Stimulated activated CD4-positive, alpha-beta T cell treated with anti-CD3 and anti-CD28 coated beads, Interleukin-2, amount 100 ng/mL, for 48 hours (primary cell): ENCODE measurements at regions not wholly inside any gene's neighbourhood (a gene's known extent, or its start where the extent isn't known, plus 50 kb on each side); places are given as distances from the start of the nearest gene placed in this dataset.

Experiments used
- DNase-seq, 2 donors: peaks; one replicate each; pipeline ENCODE4 v3.0.0-alpha.2; 2020

- no peak for DNase-seq
Observed at GRCh38 chr18:45503990-45504389, 111.3 kb upstream of the SLC14A2 start.

- no peak for DNase-seq
Observed at GRCh38 chr18:45505497-45506206, 109.6 kb upstream of the SLC14A2 start.

DNA sequence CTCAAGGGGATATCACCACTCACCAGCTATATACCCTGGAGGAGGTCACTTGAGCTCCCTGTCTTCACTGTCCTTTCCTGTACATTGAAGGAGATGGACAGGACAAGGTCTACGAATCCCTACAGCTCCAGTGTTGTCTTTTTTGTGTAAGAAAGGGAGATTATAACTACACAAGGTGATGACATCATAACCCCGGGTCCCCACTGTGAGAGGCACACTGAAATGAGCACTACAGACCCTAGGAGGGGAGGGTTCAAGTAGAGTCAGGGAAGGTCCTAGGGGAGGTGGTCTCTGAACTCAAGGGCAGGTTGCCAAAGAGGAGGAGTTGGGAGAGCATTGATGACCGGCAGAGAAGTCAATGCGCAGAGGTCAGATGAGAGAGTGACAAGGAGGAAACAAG is 108.3 kb upstream of the SLC14A2 start:
- no peak for DNase-seq

DNA sequence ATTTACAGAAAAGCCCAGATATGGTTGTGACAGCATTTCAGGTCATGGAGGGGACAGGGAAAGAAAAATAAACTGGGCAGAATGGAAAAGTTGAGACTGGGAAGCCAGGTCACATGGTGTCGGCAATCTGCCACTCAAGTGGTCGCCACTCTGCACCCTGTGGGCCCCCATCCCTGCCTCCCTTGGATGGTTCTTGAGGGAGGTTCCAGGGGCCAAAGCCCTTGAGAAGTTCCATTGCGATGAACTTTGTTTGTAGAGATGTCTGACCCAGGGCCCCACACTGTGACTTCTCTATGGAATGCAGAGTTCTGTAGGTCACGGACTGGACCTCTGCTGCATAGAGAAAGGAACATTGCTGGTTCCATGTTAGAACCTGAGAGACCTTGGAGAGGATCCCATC is 105.7 kb upstream of the SLC14A2 start:
- DNase-seq: no peak

DNA sequence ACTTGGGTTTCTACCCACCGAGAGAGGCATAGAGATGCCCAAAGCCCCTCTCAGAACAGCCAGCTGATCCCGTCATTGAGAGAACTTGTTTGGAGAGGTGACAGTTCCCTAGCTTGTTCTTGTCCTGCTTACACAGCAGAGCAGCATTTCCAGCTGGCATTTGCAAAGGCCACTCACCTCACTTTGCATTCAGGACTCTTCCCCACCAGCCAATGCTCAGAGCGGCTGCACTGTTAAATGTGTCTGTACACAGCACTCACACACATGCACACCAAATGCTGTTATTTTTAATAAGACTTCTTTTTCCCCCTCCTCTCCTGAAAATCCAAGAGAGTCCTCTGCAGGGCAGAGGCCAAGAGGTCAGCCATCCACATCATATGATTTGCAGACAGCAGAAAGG is 104.6 kb upstream of the SLC14A2 start:
- DNase-seq: no peak

GRCh38 chr18:45512363-45512953 is 102.8 kb upstream of the SLC14A2 start:
- DNase-seq: no peak

- DNase-seq: no peak
Observed at GRCh38 chr18:45517181-45517741, 98.0 kb upstream of the SLC14A2 start.

DNA sequence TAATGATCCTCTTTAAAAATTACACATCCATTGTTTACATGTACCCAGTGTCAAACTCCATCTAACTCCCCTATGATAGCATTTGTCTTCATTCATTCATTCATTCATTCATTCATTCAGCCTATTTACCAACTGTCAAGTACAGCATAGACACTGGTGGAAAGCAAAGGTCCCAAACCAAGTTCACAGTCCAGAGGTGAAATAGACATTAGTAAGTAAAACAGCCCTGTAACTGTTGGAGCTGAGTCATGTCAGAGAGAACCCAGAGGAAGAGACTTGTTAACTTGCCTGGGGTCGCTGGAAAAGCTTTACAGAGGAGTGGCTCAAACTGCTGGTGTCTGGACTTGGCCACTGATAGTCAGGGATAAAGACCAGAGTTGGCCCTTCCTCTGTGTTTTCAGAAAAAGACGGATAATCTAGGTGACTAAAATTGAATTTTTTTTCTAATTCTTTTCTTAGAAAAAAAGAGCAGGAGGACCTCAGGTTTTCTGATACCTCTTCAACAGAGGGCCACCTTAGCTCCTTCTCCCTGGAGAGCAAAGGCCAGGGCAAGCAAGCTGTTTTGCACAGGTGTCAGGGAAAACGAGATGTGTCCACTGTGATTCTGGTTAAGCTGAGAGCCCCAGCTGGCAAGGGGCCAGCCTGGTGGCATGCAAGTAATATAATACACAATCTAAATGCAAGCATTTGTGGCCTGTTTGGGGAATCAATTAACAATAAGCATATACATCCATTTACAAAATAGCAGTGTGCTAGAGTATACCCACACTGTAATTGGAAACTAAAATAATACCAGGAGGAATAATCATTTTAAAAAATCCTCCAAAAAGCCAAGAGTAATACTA is 96.7 kb upstream of the SLC14A2 start:
- no peak for DNase-seq

DNA sequence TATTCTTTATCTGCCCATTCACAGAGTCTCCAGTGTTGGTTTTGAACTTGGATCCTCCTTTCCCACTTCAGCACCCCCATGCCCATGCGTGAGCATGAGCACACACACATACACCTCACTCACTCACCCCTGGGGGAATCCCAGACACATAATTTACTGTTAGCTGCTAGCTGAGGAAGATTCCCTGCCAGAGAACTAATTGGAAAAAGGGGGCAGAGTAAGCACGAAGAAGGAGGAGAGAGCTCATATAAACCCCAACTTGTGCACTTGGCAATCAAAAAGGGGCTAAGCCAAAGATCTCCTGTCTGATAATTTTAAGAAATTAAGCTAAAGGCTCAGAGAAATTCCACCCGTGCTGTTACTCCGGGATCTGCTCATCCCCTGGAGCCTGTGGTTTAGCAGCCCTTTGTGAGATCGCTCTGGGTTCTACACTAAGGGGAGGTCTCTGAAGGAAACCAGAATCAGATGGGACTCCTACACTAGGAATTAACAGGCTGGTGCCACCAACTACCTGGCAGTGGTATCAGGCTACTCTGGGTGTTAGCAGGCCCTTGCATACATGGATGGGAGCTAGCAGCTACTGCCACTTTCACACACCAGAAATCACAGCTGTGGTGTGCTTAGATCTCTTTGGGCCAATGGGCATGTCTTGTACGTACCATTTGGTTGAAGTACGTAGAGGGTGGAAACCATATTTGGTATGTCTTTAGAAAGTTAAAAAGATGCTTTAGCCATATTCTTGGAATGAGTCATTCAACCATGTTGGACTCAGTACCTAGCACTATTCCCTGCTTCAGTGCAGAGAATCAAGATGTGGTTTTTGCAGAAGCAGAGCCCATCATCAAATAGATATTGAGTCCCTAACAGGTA is 95.6 kb upstream of the SLC14A2 start:
- no peak for DNase-seq

- DNase-seq: no peak
Observed at GRCh38 chr18:45521136-45521535, 94.1 kb upstream of the SLC14A2 start.

- no peak for DNase-seq
Observed at GRCh38 chr18:45521777-45522176, 93.5 kb upstream of the SLC14A2 start.

DNA sequence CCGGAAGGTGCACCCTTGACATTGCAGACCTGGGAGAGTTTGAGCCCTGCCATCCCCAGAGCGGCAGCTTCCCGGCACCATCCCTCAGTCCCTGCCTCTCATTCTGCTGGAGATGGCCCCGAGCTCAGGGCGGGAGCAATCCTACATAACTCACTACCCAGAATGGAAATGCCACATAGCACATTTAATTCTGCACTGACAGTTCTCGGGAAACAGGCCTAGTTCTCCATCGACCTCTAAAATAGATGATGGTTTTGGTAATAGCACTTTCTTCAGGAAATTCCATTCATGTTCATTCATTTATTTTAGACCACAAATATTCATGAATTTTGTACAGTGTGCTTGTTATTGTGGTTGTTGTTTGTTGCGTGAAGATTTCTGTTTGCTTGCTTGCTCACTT is 92.9 kb upstream of the SLC14A2 start:
- DNase-seq: no peak

DNA sequence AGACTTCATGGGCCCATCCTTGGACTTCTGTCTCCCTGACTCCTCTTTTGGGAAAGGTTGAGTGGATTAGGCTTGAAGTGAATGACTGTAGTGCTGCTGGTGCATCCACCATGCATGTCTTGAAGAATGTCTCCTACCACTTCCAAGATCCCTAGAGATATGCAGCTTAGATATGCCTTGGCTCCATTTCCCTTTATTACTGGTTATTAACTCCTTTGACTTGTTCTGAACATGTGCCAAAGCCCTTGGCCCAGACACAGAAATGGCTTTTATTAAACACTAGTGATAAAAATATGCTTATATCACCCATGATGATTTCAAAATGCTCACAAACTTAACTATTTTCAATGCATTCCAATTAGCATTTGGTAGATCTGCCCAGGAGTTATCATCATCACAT is 90.0 kb upstream of the SLC14A2 start:
- DNase-seq: no peak

DNA sequence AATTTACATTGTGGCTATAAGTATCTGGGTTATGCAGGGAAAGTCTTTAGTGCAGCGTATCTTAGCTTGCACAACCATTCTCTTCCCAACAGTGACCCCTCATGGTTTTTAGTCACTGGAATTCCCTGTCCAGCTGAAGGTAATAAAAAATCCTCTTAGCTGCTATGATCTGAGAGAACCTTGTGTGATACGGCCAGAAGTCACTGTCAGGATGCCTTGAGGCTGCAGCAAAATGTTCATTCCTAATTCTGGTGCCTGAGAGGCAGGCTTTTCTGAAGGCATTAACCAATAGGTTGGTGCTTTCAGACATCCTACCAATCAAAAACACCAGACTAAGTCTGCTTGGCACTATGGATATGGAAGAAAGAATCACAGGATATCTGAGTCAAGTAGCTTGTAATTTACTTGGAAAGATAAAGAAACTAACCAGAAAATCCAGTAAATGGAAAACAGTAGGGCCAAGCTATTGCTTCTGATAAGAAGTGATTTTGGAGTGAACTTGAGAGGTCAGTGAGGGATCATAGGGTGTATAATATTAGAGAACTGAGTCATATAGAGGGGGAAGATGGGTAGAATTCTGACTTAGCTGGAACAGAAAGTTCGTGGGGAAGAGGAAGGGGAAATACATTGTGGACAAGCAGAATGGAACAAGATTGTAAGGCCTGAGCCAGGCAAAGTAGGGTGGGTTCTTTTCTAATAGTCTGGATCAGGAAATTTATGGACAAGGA is 89.0 kb upstream of the SLC14A2 start:
- no peak for DNase-seq

- DNase-seq: no peak
Observed at GRCh38 chr18:45527891-45528290, 87.4 kb upstream of the SLC14A2 start.

- no peak for DNase-seq
Observed at GRCh38 chr18:45528712-45529336, 86.5 kb upstream of the SLC14A2 start.

DNA sequence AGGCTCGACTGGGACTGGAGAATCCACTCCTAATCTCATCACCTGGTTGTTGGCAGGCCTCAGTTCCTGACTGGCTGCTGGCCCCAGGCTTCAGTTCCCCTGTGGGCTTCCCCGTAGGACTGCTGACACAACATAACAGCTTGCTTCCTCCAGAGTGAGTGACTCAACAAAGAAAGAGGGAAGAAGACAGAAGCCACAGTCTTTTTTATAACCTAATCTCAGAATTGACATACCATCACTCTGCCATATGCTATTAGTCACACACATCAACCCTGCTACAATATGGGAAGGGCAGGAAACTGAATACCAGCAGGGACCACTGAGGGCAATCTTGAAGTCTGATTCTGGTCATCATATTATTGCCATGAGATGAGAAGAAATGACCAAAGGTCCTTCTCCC is 76.8 kb upstream of the SLC14A2 start:
- no peak for DNase-seq

GRCh38 chr18:45539491-45539891 is 75.8 kb upstream of the SLC14A2 start:
- DNase-seq: no peak

GRCh38 chr18:45540125-45540524 is 75.2 kb upstream of the SLC14A2 start:
- DNase-seq: no peak

DNA sequence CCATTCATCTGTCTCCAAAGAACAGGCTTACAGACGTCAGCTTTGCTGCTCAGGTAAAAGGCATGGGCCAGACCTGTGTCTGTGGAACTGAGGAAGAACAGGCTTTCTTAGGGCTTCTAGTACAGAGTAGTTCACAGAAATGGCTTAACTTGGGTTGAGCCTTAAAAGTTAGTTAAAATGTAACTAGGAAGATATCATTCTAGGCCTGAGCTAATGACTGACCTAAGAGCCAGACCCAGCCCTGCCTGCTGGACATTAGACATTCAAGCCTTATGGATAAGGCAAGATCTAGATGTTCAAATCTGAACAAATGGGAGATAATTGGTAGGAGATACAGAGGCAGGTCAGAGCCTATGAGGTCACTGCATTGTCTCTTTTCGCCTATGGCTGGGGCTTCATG is 73.9 kb upstream of the SLC14A2 start:
- DNase-seq: no peak

- DNase-seq: no peak
Observed at GRCh38 chr18:45542043-45542442, 73.2 kb upstream of the SLC14A2 start.

GRCh38 chr18:45547910-45548309 is 67.4 kb upstream of the SLC14A2 start:
- DNase-seq: no peak
